T-helper 1 cell treated with Interleukin-12 subunit alpha and Interleukin-12 subunit beta and Interleukin-4 antibody, amounts not matched to agents 30 ng/mL and 1 ng/mL, for 36 hours (primary cell): ENCODE measurements at regions not wholly inside any gene's neighbourhood (a gene's known extent, or its start where the extent isn't known, plus 50 kb on each side); places are given as distances from the start of the nearest gene placed in this dataset.
"Not testable (repeated sequence)": the region's sequence is repeated elsewhere in the genome, so short reads cannot be mapped to it uniquely, and the experiment has no call there.

Experiments used
- intact Hi-C: fragments of 100-400 bp; cut with micrococcal nuclease; formaldehyde crosslinking; loops from one replicate; pipeline ENCODE4 v1.15.1; 2024

GRCh38 chr16:35795361-35796029, 2336.1 kb downstream of the TP53TG3F start:
- intact Hi-C loops, result no loop called here

- intact Hi-C loops, result no loop called here
Measured at GRCh38 chr16:35797811-35798210, 2338.4 kb downstream of the TP53TG3F start.

DNA sequence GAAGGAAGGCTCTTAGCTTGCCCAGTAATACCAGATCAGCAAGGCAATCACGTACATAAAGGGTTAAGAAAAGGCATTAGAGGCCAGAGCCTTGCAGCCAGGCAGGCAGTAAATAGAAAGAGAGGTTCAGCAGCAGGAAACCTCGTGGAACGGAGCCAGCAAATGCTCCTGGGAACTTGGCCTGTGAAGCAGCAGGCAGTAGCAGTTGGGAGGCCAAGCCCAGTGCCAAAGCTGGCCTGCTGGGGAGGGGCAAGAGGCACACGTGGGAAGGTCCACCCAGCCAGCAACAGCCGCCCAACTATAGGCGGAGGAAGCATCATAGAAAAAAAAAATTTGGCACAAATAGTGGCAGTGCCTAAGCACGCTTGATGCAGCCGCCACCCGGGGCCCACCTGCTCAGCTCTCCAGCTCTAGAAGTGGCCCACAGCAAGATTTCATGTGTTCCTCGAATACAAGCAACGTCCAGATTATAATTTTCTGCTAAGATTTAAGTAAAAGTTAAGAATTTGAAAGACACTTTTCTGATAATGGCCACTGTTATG, 2339.5 kb downstream of the TP53TG3F start:
- intact Hi-C loops, result no loop called here

DNA sequence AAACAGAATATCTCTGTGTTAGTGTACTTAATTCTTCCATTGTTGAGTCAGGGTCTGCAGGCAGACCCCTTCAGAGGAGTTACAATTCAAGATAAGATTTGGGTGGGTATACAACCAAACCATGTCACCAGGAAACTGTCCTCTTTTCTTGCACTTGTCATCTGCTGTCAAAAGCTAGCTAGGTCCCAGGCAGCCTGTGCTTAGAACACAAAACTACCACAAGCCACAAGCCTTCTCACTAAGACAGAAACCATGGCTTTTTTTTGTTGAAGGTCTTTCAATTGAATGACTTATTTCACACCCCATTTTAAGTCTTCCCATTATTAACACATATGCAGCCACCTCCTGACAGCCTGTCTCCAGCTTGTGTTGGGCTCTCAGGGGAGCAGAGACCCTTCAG, 2345.1 kb downstream of the TP53TG3F start:
- intact Hi-C loops, result not testable (repeated sequence)

DNA sequence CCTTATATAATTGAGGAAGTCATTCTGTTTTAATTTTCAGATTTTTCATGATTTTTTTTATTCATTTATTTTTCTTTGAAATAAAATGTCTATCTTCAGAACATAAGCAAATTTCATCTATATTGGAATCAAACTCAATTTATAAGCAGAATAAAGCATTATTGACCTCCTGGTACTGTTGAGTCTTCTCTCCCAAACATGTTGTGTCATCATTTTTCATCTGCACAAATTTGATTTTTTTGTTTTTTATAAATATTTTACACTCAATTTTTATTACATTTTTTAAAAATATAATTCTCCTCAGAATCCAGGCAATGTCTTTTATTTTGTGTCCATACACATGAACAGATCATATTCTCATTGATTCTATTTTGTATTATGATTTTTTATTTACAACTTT, 2363.9 kb downstream of the TP53TG3F start:
- intact Hi-C loops, result no loop called here

GRCh38 chr16:35841632-35842031, 2382.2 kb downstream of the TP53TG3F start:
- intact Hi-C loops, result no loop called here

DNA sequence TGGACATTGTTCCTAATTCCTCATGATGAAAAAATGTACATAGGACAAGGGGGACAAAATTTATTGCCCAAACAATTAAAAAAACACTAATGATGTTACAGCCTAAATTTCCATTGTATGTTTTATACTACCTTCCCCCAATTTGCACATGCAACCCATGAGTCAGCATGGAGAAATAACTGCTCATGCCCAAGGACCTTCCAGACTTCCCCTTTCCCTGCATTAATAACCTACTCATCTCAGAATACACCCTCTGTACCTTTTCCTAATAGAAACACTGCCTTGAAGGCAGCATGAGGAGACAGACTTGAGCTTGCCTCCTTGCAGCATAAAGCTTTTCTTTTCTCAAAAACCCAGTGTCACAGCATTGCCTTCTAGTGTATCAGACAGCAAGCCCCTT, 2402.8 kb downstream of the TP53TG3F start:
- intact Hi-C loops, result no loop called here

GRCh38 chr16:35868630-35869029, 2409.2 kb downstream of the TP53TG3F start:
- intact Hi-C loops, result no loop called here

- intact Hi-C loops, result no loop called here
Measured at GRCh38 chr16:35873472-35873871, 2414.1 kb downstream of the TP53TG3F start.

DNA sequence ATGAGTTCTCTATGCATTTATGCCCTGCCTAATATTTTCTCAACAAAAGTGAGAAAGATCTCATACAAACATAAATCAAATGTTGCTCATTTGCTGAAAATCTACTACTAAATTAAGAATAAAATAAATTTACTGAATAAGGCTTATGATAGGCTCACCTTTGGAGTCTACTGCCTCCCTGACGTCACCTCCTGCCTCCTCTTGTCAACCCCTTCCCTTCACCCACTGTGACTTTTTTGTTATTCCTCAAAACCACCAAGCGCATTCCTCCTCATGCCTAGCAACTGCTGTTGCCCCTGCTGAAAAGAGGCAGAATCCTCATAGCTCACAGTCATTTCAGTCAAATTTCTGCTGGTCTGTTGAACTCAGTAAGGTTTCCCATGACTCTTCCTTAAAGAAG, 2422.2 kb downstream of the TP53TG3F start:
- intact Hi-C loops, result no loop called here

DNA sequence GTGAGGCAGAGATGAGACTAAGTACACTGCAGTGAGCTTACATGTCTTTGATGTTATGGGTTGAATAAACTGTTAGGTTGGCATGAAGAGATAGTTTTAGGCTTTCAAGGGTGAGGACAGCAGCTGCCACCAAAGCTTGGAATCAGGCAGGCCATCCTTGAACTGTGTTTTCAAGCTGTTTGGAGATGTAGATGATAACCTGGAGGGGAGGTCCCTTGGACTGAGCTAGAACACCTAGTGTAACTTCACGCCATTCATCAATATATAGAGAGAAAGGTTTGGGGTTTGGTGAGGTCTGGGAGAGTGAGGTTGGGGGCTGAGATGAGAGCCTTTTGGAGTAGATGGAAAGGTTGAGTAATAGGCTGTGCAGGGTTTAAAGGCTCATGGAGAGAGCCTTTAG, 2447.0 kb downstream of the TP53TG3F start:
- intact Hi-C loops, result no loop called here

GRCh38 chr16:35908152-35908551, 2448.7 kb downstream of the TP53TG3F start:
- intact Hi-C loops, result no loop called here

- intact Hi-C loops, result no loop called here
Measured at GRCh38 chr16:35908942-35909341, 2449.5 kb downstream of the TP53TG3F start.

DNA sequence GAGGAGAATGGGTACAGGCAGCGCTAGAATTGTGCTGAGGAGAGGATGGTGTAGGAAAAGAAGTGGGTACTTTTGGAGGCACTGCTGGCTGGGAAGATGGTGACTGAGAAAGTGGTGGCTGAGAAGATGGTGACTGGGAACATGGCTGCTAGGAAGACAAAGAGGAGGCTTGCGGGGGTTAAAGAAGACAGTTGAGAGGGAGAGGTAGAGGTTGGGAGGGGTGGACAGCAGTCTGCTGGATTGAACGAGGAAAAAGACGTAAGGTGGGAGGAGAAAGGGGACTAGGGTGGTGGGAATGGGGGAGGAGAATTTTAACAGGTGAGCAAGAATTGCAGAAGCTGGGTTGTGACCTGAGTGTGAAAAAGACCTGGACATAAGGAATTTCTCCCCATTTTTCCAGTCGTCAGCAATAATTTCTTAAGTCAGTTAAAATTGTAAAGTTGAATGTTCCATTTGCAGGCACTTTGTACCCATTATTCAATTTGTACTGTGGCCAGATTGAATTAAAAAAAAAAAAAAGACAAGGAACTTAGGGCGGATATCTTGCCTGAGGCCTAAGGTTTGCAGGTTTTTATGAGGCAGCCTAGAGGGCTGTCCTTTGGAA, 2450.0 kb downstream of the TP53TG3F start:
- intact Hi-C loops, result no loop called here

GRCh38 chr16:35910409-35910808, 2451.0 kb downstream of the TP53TG3F start:
- intact Hi-C loops, result no loop called here

- intact Hi-C loops, result no loop called here
Measured at GRCh38 chr16:35911899-35912298, 2452.5 kb downstream of the TP53TG3F start.

- intact Hi-C loops, result no loop called here
Measured at GRCh38 chr16:35931722-35932121, 2472.3 kb downstream of the TP53TG3F start.
